HL-60 (cell line): ENCODE measurements at regions not wholly inside any gene's neighbourhood (a gene's known extent, or its start where the extent isn't known, plus 50 kb on each side); places are given as distances from the start of the nearest gene placed in this dataset.

ENCODE experiments used
- DNase-seq, 2 experiments: peaks; one replicate each; pipeline ENCODE4 v3.0.0-alpha.2; 2010 to 2020; ENCODE audit warnings: low read depth in 1 of 2, low spot score in 1 of 2
- H3K27ac ChIP-seq: fragments of 250-450 bp; sonication (Bioruptor Pico); replicated peaks from 2 replicates; pipeline ENCODE4 v1.5.1; 2020; ENCODE audit warnings: mild to moderate bottlenecking, moderate library complexity
- H3K27me3 ChIP-seq: fragments of 250-450 bp; sonication (Bioruptor Pico); 2 replicates; pipeline ENCODE4 v1.5.1; 2021; ENCODE audit warnings: mild to moderate bottlenecking, moderate library complexity; ENCODE audit not compliant: insufficient read depth, poor library complexity, severe bottlenecking
- H3K4me3 ChIP-seq: replicated peaks from 2 replicates; pipeline ENCODE4 v1.5.1; 2011; ENCODE audit warnings: mild to moderate bottlenecking, control low read depth, low read length; ENCODE audit not compliant: insufficient read depth
- CTCF ChIP-seq: IDR thresholded peaks from one replicate; pipeline ENCODE4 v1.5.1; 2011; ENCODE audit warnings: low read length, control low read depth, inconsistent platforms; ENCODE audit not compliant: insufficient read depth
- GABPA ChIP-seq: IDR thresholded peaks from 2 replicates; pipeline ENCODE4 v1.6.1; 2012; ENCODE audit warnings: low read depth
- POLR2AphosphoS5 ChIP-seq: IDR thresholded peaks from 2 replicates; pipeline ENCODE4 v1.6.1; 2012; ENCODE audit warnings: low read depth
- SPI1 ChIP-seq: IDR thresholded peaks from 2 replicates; pipeline ENCODE4 v1.6.1; 2012; ENCODE audit warnings: low read depth, mild to moderate bottlenecking, borderline replicate concordance
- TF ChIP-seq, protein P1 (sequence below): IDR thresholded peaks from 2 replicates; pipeline ENCODE4 v1.6.1; 2012; ENCODE audit warnings: low read depth; ENCODE audit not compliant: insufficient replicate concordance

GRCh38 chr13:103795892-103796478 lies 729.8 kb upstream of the SLC10A2 start:
- no peak for DNase-seq
- no peaks in the 10 kb centered on the region for H3K27me3 ChIP-seq
- TF ChIP-seq, protein P1, sequence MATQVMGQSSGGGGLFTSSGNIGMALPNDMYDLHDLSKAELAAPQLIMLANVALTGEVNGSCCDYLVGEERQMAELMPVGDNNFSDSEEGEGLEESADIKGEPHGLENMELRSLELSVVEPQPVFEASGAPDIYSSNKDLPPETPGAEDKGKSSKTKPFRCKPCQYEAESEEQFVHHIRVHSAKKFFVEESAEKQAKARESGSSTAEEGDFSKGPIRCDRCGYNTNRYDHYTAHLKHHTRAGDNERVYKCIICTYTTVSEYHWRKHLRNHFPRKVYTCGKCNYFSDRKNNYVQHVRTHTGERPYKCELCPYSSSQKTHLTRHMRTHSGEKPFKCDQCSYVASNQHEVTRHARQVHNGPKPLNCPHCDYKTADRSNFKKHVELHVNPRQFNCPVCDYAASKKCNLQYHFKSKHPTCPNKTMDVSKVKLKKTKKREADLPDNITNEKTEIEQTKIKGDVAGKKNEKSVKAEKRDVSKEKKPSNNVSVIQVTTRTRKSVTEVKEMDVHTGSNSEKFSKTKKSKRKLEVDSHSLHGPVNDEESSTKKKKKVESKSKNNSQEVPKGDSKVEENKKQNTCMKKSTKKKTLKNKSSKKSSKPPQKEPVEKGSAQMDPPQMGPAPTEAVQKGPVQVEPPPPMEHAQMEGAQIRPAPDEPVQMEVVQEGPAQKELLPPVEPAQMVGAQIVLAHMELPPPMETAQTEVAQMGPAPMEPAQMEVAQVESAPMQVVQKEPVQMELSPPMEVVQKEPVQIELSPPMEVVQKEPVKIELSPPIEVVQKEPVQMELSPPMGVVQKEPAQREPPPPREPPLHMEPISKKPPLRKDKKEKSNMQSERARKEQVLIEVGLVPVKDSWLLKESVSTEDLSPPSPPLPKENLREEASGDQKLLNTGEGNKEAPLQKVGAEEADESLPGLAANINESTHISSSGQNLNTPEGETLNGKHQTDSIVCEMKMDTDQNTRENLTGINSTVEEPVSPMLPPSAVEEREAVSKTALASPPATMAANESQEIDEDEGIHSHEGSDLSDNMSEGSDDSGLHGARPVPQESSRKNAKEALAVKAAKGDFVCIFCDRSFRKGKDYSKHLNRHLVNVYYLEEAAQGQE = no peak
- no peak for TF ChIP-seq CTCF
- TF ChIP-seq POLR2AphosphoS5 = no peak
- TF ChIP-seq GABPA = no peak
- TF ChIP-seq SPI1 = no peak
- H3K27ac ChIP-seq = no peak overlapping the region
- no peak overlapping the region for H3K4me3 ChIP-seq

- no peak for DNase-seq
- Histone ChIP-seq H3K27me3 (no peaks in the 10 kb centered on the region), H3K4me3 (no peak overlapping the region), H3K27ac (no peak overlapping the region)
- TF ChIP-seq, protein P1 = no peak
- TF ChIP-seq CTCF (no peak), SPI1 (no peak), POLR2AphosphoS5 (no peak), GABPA (no peak)
Measured at GRCh38 chr13:103794526-103794925, 728.3 kb upstream of the SLC10A2 start.

- no peak for DNase-seq
- no peak overlapping the region for H3K27ac ChIP-seq
- no peaks in the 10 kb centered on the region for H3K27me3 ChIP-seq
- no peak overlapping the region for H3K4me3 ChIP-seq
- TF ChIP-seq CTCF (no peak), SPI1 (no peak), POLR2AphosphoS5 (no peak), GABPA (no peak)
- TF ChIP-seq, protein P1 = no peak
Measured at GRCh38 chr13:103788061-103788652, 721.9 kb upstream of the SLC10A2 start.
